ENCODE measurements at regions not wholly inside any gene's neighbourhood (a gene's known extent, or its start where the extent isn't known, plus 50 kb on each side); places are given as distances from the start of the nearest gene placed in this dataset.

DNA sequence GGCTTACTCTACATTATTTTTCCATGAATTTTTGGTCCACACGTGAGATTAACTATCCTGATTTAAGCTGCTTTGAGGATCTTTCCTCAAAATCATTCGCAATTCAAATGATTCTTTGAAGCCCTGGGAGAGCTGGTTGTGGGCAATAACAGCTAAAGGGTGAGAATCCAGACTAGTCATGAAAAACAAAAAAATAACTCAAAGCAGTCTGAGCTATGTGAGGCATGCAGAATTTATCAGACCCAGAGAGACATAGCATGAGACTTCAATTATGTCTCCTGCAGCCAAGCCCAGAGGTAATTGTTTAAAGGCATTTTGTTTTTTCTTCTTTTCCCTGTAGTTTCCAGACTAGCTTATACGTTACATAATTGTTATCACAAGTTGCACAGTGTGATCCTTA lies 517.3 kb upstream of the PTCHD4 start:
- ChIA-PET CTCF (no interaction called here), POLR2A (no interaction called here)
- WGBS (ENCODE audit: insufficient coverage) = 94% methylated on average over 2 of the region's 3 CpGs

DNA sequence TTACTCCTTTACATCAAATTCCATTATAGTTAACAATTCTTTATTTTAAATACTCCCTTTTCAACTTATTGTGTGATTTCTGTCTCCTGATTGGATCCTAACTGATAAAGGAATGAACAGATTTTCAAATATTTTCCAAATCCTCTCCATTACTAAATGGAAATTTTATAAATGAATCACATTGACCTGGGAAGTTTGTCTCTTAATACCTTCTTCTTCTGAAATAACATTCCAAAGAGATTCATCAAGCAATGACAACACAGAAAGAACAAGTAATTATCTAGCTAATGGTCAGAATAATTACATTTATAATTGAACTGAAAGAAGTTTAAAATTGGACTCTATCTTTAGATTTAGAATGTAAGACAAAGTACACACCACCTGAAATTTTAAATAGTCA lies 515.4 kb upstream of the PTCHD4 start:
- H3K9me3 ChIP-seq (ENCODE audit: control extremely low read depth in 1 of 5, control insufficient read depth in 4 of 5, insufficient read depth in 2 of 5, low read depth in 1 of 5, low read length in 4 of 5) = no peaks in the 10 kb centered on the region
- POLR2A ChIA-PET = no interaction called here
- H3K4me1 ChIP-seq (ENCODE audit: control extremely low read depth in 1 of 4, control insufficient read depth in 4 of 4, insufficient read depth in 4 of 4, low read length in 3 of 4) = no peaks in the 10 kb centered on the region
- H3K36me3 ChIP-seq (ENCODE audit: control insufficient read depth in 4 of 4, insufficient read depth in 4 of 4, low read length in 3 of 4) = no peaks in the 10 kb centered on the region
- no peaks in the 10 kb centered on the region for H3K27me3 ChIP-seq (replicated peaks in 2 of 5; ENCODE audit: control insufficient read depth in 4 of 5, insufficient read depth in 5 of 5, low read length in 4 of 5)
- CTCF ChIA-PET = no interaction called here
- DNase-seq = no peak
- no peak overlapping the region for H3K27ac ChIP-seq (ENCODE audit: insufficient read depth in 1 of 2, low read depth in 1 of 2, low read length in 2 of 2, poor library complexity in 1 of 2, severe bottlenecking in 2 of 2)
- H3K4me3 ChIP-seq (ENCODE audit: control insufficient read depth in 1 of 7, extremely low read depth in 1 of 7, insufficient read depth in 4 of 7, low read depth in 2 of 7, low read length in 6 of 7) = no peak overlapping the region

More for the DNA sequence above, 517.3 kb upstream of the PTCHD4 start:
- Histone ChIP-seq H3K4me3 (ENCODE audit: control insufficient read depth in 1 of 7, extremely low read depth in 1 of 7, insufficient read depth in 4 of 7, low read depth in 2 of 7, low read length in 6 of 7) (no peak overlapping the region), H3K4me1 (ENCODE audit: control extremely low read depth in 1 of 4, control insufficient read depth in 4 of 4, insufficient read depth in 4 of 4, low read length in 3 of 4) (no peaks in the 10 kb centered on the region), H3K36me3 (ENCODE audit: control insufficient read depth in 4 of 4, insufficient read depth in 4 of 4, low read length in 3 of 4) (no peaks in the 10 kb centered on the region), H3K9me3 (ENCODE audit: control extremely low read depth in 1 of 5, control insufficient read depth in 4 of 5, insufficient read depth in 2 of 5, low read depth in 1 of 5, low read length in 4 of 5) (no peaks in the 10 kb centered on the region), H3K27me3 (replicated peaks in 2 of 5; ENCODE audit: control insufficient read depth in 4 of 5, insufficient read depth in 5 of 5, low read length in 4 of 5) (no peaks in the 10 kb centered on the region), H3K27ac (ENCODE audit: insufficient read depth in 1 of 2, low read depth in 1 of 2, low read length in 2 of 2, poor library complexity in 1 of 2, severe bottlenecking in 2 of 2) (no peak overlapping the region)
- DNase-seq = no peak

DNA sequence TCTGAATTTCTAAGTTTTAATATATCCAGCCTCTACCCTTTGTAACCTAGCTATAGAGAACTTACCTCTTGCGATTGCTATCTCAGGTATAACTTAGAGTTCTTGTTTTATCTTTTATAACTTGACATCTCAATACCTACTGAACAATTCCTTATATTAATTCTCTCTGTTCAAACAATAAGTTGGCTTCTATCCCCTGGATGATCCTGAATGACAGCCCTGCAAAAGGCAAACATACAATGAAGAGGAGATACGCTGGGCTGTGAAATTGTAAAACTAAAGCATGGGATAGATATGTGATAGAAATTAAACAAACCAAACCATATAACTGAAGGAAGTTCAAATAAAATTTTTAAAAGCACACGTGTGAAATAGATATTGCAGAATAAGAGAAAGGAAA lies 513.6 kb upstream of the PTCHD4 start:
- WGBS (ENCODE audit: insufficient coverage) = 100% methylated on average over 1 of the region's 3 CpGs
- H3K36me3 ChIP-seq (ENCODE audit: control insufficient read depth in 4 of 4, insufficient read depth in 4 of 4, low read length in 3 of 4) = no peaks in the 10 kb centered on the region
- H3K27me3 ChIP-seq (replicated peaks in 2 of 5; ENCODE audit: control insufficient read depth in 4 of 5, insufficient read depth in 5 of 5, low read length in 4 of 5) = no peaks in the 10 kb centered on the region
- no peak for DNase-seq
- no peaks in the 10 kb centered on the region for H3K4me1 ChIP-seq (ENCODE audit: control extremely low read depth in 1 of 4, control insufficient read depth in 4 of 4, insufficient read depth in 4 of 4, low read length in 3 of 4)
- CTCF ChIA-PET = no interaction called here
- H3K27ac ChIP-seq (ENCODE audit: insufficient read depth in 1 of 2, low read depth in 1 of 2, low read length in 2 of 2, poor library complexity in 1 of 2, severe bottlenecking in 2 of 2) = no peak overlapping the region
- POLR2A ChIA-PET = no interaction called here
- H3K4me3 ChIP-seq (ENCODE audit: control insufficient read depth in 1 of 7, extremely low read depth in 1 of 7, insufficient read depth in 4 of 7, low read depth in 2 of 7, low read length in 6 of 7) = no peak overlapping the region
- H3K9me3 ChIP-seq (ENCODE audit: control extremely low read depth in 1 of 5, control insufficient read depth in 4 of 5, insufficient read depth in 2 of 5, low read depth in 1 of 5, low read length in 4 of 5) = no peaks in the 10 kb centered on the region

DNA sequence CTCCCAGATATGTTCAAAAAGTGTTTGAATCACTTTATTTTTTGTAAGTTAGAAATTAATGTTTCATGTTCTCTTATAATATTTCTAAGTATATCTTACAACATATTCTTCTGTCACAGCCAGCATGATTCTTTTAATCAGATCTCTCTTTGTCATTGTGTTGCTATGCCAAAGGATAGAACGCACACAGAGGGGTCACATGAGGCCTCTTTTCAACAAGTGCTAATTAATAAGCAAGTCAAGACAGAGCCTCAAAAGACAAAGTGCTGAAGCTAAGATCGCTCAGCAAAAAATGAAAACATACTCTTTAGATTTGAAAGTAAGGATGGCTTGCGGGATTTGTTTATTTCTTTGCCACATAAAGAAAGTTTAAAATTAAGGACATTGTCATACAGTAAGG lies 508.8 kb upstream of the PTCHD4 start:
- H3K36me3 ChIP-seq (ENCODE audit: control insufficient read depth in 4 of 4, insufficient read depth in 4 of 4, low read length in 3 of 4) = no peaks in the 10 kb centered on the region
- H3K27me3 ChIP-seq (replicated peaks in 2 of 5; ENCODE audit: control insufficient read depth in 4 of 5, insufficient read depth in 5 of 5, low read length in 4 of 5) = no peaks in the 10 kb centered on the region
- no peaks in the 10 kb centered on the region for H3K4me1 ChIP-seq (ENCODE audit: control extremely low read depth in 1 of 4, control insufficient read depth in 4 of 4, insufficient read depth in 4 of 4, low read length in 3 of 4)
- no peak for DNase-seq
- H3K27ac ChIP-seq (ENCODE audit: insufficient read depth in 1 of 2, low read depth in 1 of 2, low read length in 2 of 2, poor library complexity in 1 of 2, severe bottlenecking in 2 of 2) = no peak overlapping the region
- ChIA-PET CTCF (no interaction called here), POLR2A (no interaction called here)
- WGBS (ENCODE audit: insufficient coverage) = 95% methylated on average over 3 of the region's 3 CpGs
- H3K9me3 ChIP-seq (ENCODE audit: control extremely low read depth in 1 of 5, control insufficient read depth in 4 of 5, insufficient read depth in 2 of 5, low read depth in 1 of 5, low read length in 4 of 5) = peaks cover 0 to 1% (median 0%) of the 10 kb centered on the region in 5 experiments
- H3K4me3 ChIP-seq (ENCODE audit: control insufficient read depth in 1 of 7, extremely low read depth in 1 of 7, insufficient read depth in 4 of 7, low read depth in 2 of 7, low read length in 6 of 7) = no peak overlapping the region

DNA sequence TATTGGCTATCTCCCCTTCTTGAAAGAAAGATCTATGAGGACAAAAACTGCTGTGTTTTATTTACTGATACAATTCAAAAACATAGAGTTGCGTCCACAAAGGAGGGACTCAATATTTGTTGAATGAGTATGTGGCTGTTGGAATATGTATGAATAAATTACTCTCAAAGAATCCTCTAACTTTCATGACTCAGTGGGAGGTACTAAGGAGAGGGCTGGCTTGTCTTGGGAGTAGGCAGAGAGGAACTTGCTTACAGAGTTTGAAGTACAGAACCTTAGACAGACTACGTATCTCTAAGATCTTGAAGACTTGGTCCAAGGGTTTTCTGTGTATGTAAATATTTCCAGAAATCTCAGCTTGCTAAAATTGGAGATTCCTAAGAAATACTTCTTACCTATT lies 504.0 kb upstream of the PTCHD4 start:
- no peaks in the 10 kb centered on the region for H3K27me3 ChIP-seq (replicated peaks in 2 of 5; ENCODE audit: control insufficient read depth in 4 of 5, insufficient read depth in 5 of 5, low read length in 4 of 5)
- no CpG with 5 or more reads among the region's 2 CpGs for WGBS (ENCODE audit: insufficient coverage)
- CTCF ChIA-PET = no interaction called here

DNA sequence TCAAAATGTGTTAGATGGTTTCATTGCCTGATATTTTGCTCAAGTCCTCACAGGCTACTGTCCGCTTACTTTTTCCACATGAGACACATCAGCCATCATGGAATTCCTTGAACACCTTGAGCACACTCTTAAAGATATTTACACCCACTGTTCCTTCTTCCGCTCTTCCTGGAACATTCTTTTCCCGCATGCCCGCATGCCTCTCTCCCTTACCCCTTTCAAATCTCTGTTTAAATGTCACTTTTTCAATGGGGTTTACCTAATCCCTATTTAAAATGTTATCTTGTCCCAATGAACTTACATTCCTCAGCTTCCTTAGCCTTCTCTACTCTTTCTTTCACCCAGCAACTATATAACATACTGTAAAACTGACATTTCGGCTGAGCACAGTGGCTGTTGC lies 503.3 kb upstream of the PTCHD4 start:
- no peaks in the 10 kb centered on the region for H3K36me3 ChIP-seq (ENCODE audit: control insufficient read depth in 4 of 4, insufficient read depth in 4 of 4, low read length in 3 of 4)
- DNase-seq = no peak
- 100% methylated on average over 5 of the region's 5 CpGs for WGBS (ENCODE audit: insufficient coverage)
- H3K4me1 ChIP-seq (ENCODE audit: control extremely low read depth in 1 of 4, control insufficient read depth in 4 of 4, insufficient read depth in 4 of 4, low read length in 3 of 4) = no peaks in the 10 kb centered on the region
- ChIA-PET CTCF (no interaction called here), POLR2A (no interaction called here)
- H3K9me3 ChIP-seq (ENCODE audit: control extremely low read depth in 1 of 5, control insufficient read depth in 4 of 5, insufficient read depth in 2 of 5, low read depth in 1 of 5, low read length in 4 of 5) = peaks cover 0 to 3% (median 0%) of the 10 kb centered on the region in 5 experiments
- no peaks in the 10 kb centered on the region for H3K27me3 ChIP-seq (replicated peaks in 2 of 5; ENCODE audit: control insufficient read depth in 4 of 5, insufficient read depth in 5 of 5, low read length in 4 of 5)
- H3K27ac ChIP-seq (ENCODE audit: insufficient read depth in 1 of 2, low read depth in 1 of 2, low read length in 2 of 2, poor library complexity in 1 of 2, severe bottlenecking in 2 of 2) = no peak overlapping the region
- H3K4me3 ChIP-seq (ENCODE audit: control insufficient read depth in 1 of 7, extremely low read depth in 1 of 7, insufficient read depth in 4 of 7, low read depth in 2 of 7, low read length in 6 of 7) = no peak overlapping the region

More for the DNA sequence above, 504.0 kb upstream of the PTCHD4 start:
- POLR2A ChIA-PET = no interaction called here
- H3K27ac ChIP-seq (ENCODE audit: insufficient read depth in 1 of 2, low read depth in 1 of 2, low read length in 2 of 2, poor library complexity in 1 of 2, severe bottlenecking in 2 of 2) = no peak overlapping the region
- H3K4me3 ChIP-seq (ENCODE audit: control insufficient read depth in 1 of 7, extremely low read depth in 1 of 7, insufficient read depth in 4 of 7, low read depth in 2 of 7, low read length in 6 of 7) = no peak overlapping the region
- peaks cover 0 to 3% (median 0%) of the 10 kb centered on the region in 5 experiments for H3K9me3 ChIP-seq (ENCODE audit: control extremely low read depth in 1 of 5, control insufficient read depth in 4 of 5, insufficient read depth in 2 of 5, low read depth in 1 of 5, low read length in 4 of 5)
- no peak for DNase-seq
- H3K4me1 ChIP-seq (ENCODE audit: control extremely low read depth in 1 of 4, control insufficient read depth in 4 of 4, insufficient read depth in 4 of 4, low read length in 3 of 4) = no peaks in the 10 kb centered on the region
- H3K36me3 ChIP-seq (ENCODE audit: control insufficient read depth in 4 of 4, insufficient read depth in 4 of 4, low read length in 3 of 4) = no peaks in the 10 kb centered on the region

DNA sequence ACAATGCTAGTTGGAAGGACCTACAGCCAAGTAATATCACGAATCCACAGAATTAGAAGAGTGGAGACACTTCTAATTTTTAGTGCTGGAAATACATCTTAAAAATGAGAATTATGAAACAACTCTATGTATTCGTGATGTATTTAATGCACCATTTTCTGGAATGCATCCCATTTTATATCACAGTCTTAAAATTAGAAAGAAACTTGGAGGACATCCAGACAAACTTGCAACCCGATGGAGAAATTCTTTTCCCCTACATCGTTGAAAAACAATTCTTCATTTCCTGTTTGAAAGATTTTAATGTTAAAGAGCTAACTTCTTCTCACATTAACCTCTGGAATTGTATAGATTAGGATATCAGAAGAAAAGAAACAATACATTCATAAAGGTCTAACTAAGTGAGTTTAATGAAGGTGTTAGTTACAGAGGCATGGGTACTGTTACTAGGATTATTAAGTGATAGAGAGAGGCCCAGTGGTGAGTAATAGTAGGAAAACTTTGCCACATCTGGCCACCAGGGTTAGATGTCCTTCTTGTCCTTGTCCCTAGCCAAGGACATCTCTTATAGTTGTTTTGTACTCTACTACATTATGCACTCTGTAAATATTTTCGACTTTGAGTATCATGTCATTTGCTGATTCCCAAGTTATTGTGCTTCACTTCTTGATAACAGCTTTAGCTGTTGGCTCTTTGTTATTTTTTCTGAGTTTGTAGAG lies 502.4 kb upstream of the PTCHD4 start:
- Histone ChIP-seq H3K4me3 (ENCODE audit: control insufficient read depth in 1 of 7, extremely low read depth in 1 of 7, insufficient read depth in 4 of 7, low read depth in 2 of 7, low read length in 6 of 7) (no peak overlapping the region), H3K27me3 (replicated peaks in 2 of 5; ENCODE audit: control insufficient read depth in 4 of 5, insufficient read depth in 5 of 5, low read length in 4 of 5) (no peaks in the 10 kb centered on the region), H3K9me3 (ENCODE audit: control extremely low read depth in 1 of 5, control insufficient read depth in 4 of 5, insufficient read depth in 2 of 5, low read depth in 1 of 5, low read length in 4 of 5) (peaks cover 0 to 3% (median 0%) of the 10 kb centered on the region in 5 experiments), H3K36me3 (ENCODE audit: control insufficient read depth in 4 of 4, insufficient read depth in 4 of 4, low read length in 3 of 4) (no peaks in the 10 kb centered on the region), H3K27ac (ENCODE audit: insufficient read depth in 1 of 2, low read depth in 1 of 2, low read length in 2 of 2, poor library complexity in 1 of 2, severe bottlenecking in 2 of 2) (no peak overlapping the region), H3K4me1 (ENCODE audit: control extremely low read depth in 1 of 4, control insufficient read depth in 4 of 4, insufficient read depth in 4 of 4, low read length in 3 of 4) (no peaks in the 10 kb centered on the region)
- ChIA-PET POLR2A (no interaction called here), CTCF (no interaction called here)
- no peak for DNase-seq
- no CpG with 5 or more reads among the region's 5 CpGs for WGBS (ENCODE audit: insufficient coverage)
